ENCODE measurements at regions not wholly inside any gene's neighbourhood (a gene's known extent, or its start where the extent isn't known, plus 50 kb on each side); places are given as distances from the start of the nearest gene placed in this dataset.

DNA sequence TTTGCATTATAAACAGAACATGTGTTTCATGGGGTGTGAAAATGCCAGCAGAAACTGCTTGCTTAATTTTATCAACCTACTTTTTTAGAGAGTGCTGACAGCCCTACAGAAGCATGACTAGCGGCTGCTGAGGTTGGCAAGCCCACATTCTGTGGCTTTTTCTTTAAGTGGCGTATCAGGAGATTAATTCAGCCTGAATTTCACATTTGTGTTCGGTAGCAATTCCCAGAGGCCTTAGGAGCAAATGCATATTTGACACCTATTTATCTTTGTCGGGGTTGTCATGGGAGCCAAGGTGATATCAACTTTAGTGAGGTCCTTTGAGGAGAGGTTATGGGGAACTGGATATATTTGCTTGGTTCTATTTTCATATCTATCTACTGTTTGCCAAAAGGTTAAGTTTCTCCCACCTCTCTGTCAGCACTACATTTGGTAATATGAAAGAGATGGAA, 140.9 kb downstream of the KCNJ2 start (continued):
- TF ChIP-seq, protein P1, sequence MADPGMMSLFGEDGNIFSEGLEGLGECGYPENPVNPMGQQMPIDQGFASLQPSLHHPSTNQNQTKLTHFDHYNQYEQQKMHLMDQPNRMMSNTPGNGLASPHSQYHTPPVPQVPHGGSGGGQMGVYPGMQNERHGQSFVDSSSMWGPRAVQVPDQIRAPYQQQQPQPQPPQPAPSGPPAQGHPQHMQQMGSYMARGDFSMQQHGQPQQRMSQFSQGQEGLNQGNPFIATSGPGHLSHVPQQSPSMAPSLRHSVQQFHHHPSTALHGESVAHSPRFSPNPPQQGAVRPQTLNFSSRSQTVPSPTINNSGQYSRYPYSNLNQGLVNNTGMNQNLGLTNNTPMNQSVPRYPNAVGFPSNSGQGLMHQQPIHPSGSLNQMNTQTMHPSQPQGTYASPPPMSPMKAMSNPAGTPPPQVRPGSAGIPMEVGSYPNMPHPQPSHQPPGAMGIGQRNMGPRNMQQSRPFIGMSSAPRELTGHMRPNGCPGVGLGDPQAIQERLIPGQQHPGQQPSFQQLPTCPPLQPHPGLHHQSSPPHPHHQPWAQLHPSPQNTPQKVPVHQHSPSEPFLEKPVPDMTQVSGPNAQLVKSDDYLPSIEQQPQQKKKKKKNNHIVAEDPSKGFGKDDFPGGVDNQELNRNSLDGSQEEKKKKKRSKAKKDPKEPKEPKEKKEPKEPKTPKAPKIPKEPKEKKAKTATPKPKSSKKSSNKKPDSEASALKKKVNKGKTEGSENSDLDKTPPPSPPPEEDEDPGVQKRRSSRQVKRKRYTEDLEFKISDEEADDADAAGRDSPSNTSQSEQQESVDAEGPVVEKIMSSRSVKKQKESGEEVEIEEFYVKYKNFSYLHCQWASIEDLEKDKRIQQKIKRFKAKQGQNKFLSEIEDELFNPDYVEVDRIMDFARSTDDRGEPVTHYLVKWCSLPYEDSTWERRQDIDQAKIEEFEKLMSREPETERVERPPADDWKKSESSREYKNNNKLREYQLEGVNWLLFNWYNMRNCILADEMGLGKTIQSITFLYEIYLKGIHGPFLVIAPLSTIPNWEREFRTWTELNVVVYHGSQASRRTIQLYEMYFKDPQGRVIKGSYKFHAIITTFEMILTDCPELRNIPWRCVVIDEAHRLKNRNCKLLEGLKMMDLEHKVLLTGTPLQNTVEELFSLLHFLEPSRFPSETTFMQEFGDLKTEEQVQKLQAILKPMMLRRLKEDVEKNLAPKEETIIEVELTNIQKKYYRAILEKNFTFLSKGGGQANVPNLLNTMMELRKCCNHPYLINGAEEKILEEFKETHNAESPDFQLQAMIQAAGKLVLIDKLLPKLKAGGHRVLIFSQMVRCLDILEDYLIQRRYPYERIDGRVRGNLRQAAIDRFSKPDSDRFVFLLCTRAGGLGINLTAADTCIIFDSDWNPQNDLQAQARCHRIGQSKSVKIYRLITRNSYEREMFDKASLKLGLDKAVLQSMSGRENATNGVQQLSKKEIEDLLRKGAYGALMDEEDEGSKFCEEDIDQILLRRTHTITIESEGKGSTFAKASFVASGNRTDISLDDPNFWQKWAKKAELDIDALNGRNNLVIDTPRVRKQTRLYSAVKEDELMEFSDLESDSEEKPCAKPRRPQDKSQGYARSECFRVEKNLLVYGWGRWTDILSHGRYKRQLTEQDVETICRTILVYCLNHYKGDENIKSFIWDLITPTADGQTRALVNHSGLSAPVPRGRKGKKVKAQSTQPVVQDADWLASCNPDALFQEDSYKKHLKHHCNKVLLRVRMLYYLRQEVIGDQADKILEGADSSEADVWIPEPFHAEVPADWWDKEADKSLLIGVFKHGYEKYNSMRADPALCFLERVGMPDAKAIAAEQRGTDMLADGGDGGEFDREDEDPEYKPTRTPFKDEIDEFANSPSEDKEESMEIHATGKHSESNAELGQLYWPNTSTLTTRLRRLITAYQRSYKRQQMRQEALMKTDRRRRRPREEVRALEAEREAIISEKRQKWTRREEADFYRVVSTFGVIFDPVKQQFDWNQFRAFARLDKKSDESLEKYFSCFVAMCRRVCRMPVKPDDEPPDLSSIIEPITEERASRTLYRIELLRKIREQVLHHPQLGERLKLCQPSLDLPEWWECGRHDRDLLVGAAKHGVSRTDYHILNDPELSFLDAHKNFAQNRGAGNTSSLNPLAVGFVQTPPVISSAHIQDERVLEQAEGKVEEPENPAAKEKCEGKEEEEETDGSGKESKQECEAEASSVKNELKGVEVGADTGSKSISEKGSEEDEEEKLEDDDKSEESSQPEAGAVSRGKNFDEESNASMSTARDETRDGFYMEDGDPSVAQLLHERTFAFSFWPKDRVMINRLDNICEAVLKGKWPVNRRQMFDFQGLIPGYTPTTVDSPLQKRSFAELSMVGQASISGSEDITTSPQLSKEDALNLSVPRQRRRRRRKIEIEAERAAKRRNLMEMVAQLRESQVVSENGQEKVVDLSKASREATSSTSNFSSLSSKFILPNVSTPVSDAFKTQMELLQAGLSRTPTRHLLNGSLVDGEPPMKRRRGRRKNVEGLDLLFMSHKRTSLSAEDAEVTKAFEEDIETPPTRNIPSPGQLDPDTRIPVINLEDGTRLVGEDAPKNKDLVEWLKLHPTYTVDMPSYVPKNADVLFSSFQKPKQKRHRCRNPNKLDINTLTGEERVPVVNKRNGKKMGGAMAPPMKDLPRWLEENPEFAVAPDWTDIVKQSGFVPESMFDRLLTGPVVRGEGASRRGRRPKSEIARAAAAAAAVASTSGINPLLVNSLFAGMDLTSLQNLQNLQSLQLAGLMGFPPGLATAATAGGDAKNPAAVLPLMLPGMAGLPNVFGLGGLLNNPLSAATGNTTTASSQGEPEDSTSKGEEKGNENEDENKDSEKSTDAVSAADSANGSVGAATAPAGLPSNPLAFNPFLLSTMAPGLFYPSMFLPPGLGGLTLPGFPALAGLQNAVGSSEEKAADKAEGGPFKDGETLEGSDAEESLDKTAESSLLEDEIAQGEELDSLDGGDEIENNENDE (IDR thresholded peaks at IDR 0.05; ENCODE audit: insufficient replicate concordance, low read length), result no peak
- TF ChIP-seq PHF8 (conservative IDR thresholded peaks at IDR 0.05; ENCODE audit: low read depth, low read length) (no peak), SIN3A (conservative IDR thresholded peaks at IDR 0.05 in 1 of 2, IDR thresholded peaks at IDR 0.05 in 1 of 2; ENCODE audit: low read depth in 1 of 2, low read length in 2 of 2) (no peak), CTBP2 (IDR thresholded peaks at IDR 0.05; ENCODE audit: borderline replicate concordance, insufficient read depth, insufficient read length, low read length) (no peak), EZH2 (IDR thresholded peaks at IDR 0.05; ENCODE audit: low read depth, low read length, severe bottlenecking) (no peak), SAP30 (IDR thresholded peaks at IDR 0.05; ENCODE audit: insufficient read depth, insufficient replicate concordance, low read length) (no peak), GABPA (IDR thresholded peaks at IDR 0.05; ENCODE audit: borderline replicate concordance, insufficient read depth, low read length) (no peak)
- TF ChIP-seq, protein P2, sequence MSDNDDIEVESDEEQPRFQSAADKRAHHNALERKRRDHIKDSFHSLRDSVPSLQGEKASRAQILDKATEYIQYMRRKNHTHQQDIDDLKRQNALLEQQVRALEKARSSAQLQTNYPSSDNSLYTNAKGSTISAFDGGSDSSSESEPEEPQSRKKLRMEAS (IDR thresholded peaks at IDR 0.05), result no peak
